ENCODE measurements at regions not wholly inside any gene's neighbourhood (a gene's known extent, or its start where the extent isn't known, plus 50 kb on each side); places are given as distances from the start of the nearest gene placed in this dataset.

DNA sequence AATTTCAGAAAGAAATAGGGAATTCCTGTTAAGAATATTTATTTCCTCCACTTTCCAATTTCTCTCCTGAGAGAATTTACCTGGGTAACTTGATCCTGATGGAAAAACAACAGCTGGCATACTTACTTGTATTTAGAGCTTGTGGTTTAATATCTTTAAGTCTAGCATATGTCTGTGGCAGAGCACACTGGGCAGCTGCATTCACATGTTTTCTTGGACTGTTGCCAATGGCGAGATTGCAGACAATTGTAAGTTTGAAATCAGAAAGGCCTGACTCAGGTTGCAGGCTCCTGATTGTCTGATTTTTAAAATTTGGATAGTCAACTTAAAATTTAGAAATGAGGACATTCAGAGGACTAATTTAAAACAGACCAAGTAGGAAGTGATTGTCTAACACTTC lies 66.9 kb downstream of the NHLRC3 start:
- TF ChIP-seq CTCF (IDR thresholded peaks at IDR 0.05) (no peak), ZFX (IDR thresholded peaks at IDR 0.05; ENCODE audit: borderline replicate concordance) (no peak)
